ENCODE measurements at regions not wholly inside any gene's neighbourhood (a gene's known extent, or its start where the extent isn't known, plus 50 kb on each side); places are given as distances from the start of the nearest gene placed in this dataset.

- ChIA-PET POLR2A (no interaction called here), CTCF (no interaction called here)
Observed at GRCh38 chr7:41910940-41911600, 208.2 kb upstream of the INHBA start.

GRCh38 chr7:41907444-41907843, 204.6 kb upstream of the INHBA start:
- ChIA-PET CTCF (interaction anchor here (1.1 kb wide), 1 partner anchor 33 kb away, joined by 3 read pairs; no protein-coding TSS in a partner anchor), POLR2A (no interaction called here)

GRCh38 chr7:41900532-41900931, 197.6 kb upstream of the INHBA start:
- ChIA-PET POLR2A (no interaction called here), CTCF (no interaction called here)

DNA sequence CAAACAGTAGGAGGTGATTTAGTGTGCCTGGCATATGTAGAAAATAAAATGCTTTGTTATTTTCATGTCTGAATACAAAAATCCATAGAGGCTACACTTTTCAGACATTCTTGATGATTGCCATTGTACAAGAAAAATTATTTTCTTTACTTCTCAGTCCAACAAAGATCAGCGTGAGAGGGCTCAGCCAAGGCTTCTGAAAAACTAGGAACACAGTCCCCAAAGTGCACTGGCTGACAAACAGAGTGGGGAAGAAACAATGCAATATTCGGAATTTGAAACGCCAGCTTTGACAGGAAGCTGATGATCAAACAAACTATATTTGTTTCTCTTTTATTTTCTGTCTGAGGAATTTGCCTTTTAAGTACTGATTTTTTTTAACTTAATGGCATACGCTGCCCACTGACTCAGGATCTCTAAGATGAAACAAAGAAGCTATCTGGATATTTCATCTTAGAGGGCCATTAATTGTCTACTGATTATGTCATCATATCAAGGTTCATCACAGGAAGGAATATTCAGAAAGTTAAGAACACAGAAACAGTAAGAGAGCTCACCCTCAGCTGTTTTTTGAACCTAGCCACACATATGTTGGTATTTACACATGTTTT, 197.0 kb upstream of the INHBA start:
- POLR2A ChIA-PET, result no interaction called here
- CTCF ChIA-PET, result no interaction called here

GRCh38 chr7:41893656-41894055, 190.8 kb upstream of the INHBA start:
- ChIA-PET POLR2A (no interaction called here), CTCF (no interaction called here)

DNA sequence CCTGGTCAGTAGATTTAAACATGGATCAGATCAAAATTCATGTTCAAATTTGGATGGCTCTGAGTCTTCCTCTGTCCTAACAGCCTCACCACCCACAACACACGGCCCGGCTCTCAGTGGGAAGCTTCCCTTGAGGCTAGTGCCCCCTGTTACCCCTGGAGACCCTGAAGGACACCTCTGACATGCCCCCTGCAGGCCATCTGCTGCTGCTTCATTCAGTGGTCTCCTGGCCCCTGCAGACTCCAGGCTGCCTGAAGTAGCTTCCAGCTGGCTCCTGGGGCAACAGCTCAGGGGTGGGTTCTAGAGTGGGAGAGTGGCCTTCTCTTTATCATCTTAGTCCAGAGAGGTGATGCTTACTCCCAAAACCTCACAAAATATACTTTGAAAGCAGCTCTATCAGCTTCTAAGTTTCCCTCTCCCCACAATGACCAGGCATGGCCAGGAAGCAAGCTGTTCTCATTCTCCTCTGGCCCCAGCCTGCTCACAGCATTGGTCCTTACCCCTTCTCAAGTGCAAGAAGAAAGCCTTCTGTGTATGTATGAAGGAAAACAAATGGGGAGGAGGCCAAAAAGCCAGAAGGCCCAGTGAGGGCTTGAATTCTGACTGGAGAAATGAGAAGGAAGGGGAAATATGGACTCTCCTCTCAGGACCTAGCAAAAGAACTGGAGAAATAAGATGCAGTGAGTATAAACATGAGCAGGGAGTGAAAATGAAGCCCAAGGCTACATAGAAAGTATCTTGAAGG, 189.6 kb upstream of the INHBA start:
- ChIA-PET CTCF (no interaction called here), POLR2A (no interaction called here)

DNA sequence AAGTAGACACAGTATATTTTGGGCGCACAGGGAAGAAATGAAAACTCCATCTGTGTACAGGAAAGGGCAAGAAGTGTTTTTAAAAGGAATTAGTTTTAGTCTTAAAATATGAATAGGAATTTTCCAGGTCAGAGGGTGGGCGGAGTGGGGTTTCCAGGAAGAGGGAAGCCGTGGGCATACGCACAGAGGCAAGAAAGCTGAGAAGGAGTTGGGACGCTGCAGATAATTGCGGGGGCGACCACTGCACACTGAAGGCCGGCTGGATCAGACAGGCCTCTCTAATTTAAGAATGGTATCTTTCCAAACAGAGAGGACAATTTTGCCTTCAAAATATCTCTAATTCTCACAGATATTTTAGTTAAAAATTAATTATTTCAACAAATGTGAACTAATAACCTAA, 189.1 kb upstream of the INHBA start:
- ChIA-PET CTCF (no interaction called here), POLR2A (no interaction called here)

DNA sequence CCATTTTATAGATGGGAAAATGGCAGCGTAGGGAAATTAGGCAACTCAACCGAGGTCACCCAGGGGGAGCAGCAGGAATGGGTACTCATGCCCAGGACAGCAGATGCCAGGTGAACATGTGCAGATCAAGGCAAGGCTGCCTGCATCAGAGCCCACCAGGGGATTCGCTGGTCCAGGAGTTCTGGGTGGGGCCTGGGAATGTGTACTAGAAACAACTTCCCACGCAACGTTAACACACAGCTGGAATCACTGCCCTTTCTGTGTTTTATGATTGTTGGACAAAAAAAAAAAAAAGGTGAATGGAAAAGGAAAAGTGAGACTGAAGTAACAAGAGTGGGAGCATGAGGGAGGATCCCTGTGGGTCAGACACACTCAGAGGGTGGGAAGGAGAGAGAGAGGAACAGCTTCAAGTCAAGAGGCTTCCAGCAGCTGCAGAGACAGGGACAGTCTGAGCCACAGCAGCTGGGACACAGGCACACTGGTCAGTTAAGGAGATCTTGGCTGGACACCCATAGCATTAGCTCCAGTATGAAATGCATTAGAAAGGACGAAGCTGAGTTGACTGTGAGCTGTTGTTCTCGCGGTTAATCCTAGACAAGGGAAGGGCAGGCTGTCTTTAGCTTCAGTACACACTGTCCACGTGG, 187.9 kb upstream of the INHBA start:
- ChIA-PET POLR2A (no interaction called here), CTCF (no interaction called here)

GRCh38 chr7:41889472-41889871, 186.6 kb upstream of the INHBA start:
- CTCF ChIA-PET, result no interaction called here

GRCh38 chr7:41889040-41889439, 186.2 kb upstream of the INHBA start:
- ChIA-PET CTCF (no interaction called here), POLR2A (no interaction called here)

More at GRCh38 chr7:41889472-41889871, 186.6 kb upstream of the INHBA start:
- POLR2A ChIA-PET, result no interaction called here

- CTCF ChIA-PET, result no interaction called here
- POLR2A ChIA-PET, result no interaction called here
Observed at GRCh38 chr7:41887416-41887815, 184.5 kb upstream of the INHBA start.

- CTCF ChIA-PET, result no interaction called here
Observed at GRCh38 chr7:41886901-41887311, 184.0 kb upstream of the INHBA start.

DNA sequence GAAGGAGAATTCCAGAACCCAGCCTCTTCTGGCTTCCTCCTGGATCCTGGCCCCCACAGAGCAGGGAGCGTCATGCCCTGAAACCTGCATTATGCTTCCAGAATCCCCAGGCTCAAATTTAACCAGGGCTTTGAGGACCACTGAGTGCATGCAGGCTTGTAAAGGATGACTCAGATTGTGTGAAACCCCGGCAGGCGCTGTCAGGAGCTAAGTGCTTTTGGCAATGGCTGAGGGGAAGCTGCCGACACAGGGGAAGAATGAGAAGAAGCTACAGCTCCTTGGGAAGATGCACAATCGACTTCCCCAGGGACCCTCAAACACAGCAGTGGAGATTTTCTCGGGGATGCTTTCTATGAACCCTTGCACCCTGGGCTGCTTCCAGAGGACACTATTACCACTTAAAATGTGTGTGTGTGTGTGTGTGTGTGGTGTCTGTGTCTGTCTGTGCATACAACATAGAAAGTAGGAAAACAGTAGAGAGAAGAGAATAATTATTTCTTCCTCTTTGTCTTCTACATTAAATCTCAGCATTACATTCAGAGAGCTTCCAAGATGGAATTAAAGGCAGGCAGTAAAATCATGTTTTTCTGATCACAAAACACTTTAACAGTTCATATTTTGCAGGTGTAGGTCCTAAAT, 183.5 kb upstream of the INHBA start:
- ChIA-PET POLR2A (no interaction called here), CTCF (no interaction called here)

More at GRCh38 chr7:41886901-41887311, 184.0 kb upstream of the INHBA start:
- POLR2A ChIA-PET, result no interaction called here

DNA sequence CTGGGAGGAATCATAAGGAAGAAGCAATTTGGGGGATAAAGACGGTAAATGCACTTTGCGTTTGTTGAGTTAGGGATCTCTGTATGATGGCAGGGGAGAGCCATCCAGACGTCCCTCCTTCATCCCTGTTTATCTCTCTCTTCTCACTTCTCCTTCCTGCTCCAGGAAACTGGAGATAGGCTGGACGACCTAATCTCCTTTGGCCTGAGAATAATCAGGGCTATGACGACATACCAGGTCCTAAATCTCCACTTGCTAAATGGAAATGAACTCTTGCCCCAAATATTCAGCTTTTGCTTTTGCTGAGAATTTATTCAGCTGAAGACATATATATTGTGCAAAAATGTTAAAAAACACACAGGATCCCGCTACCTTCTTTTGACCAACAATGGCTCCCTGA, 182.9 kb upstream of the INHBA start:
- POLR2A ChIA-PET, result no interaction called here

DNA sequence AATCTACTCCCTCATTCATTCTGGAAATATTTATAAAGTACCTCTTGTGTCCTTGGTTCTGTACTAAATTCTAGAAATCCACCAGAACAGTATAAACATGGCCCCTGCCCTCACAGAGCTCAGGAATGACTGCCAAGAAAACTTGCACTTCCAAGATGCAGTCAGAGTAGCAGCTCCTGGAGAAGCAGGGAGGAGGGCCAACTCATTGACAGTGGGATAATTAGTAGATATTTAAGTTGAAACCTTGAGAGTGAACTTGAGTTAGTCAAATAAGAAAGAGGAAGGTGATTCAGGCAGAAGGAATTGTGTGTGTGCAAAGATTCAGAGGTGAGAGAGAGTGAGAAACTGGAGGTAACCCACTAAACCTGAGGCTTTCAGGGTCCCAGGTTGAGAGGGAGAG, 182.2 kb upstream of the INHBA start:
- ChIA-PET CTCF (no interaction called here), POLR2A (no interaction called here)

More for the DNA sequence above, 182.9 kb upstream of the INHBA start:
- CTCF ChIA-PET, result no interaction called here

DNA sequence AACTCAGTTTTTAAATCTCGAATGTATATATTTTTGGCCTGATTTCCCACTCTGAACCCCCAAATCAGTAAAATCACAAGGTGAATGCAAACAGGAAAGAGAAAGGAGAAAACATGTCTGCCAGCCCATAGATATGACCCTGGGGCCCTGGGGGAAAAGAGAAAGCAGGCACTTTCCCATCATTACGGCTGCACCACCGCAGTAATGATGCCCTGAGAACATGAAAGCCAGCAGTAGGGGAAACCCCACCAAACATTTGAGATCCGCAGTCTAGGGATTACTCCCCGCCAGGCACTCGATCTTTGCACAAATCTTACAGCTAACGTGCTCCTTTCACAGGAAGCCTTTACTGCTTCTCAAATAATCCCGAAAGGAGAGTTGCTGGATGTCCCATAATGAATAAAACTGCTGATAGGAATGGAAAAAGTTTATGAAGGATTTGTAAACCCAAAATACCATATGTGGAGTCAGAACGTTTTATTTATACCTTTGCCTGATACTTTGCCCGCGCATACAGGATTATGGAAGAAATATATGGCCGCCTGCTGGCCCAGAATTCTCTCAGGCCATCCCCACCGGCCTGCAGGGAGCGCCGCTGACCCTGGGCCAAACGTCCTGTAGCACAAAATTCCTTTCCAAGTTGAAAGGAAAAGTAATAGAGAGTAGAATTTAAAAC, 180.0 kb upstream of the INHBA start:
- POLR2A ChIA-PET, result no interaction called here

DNA sequence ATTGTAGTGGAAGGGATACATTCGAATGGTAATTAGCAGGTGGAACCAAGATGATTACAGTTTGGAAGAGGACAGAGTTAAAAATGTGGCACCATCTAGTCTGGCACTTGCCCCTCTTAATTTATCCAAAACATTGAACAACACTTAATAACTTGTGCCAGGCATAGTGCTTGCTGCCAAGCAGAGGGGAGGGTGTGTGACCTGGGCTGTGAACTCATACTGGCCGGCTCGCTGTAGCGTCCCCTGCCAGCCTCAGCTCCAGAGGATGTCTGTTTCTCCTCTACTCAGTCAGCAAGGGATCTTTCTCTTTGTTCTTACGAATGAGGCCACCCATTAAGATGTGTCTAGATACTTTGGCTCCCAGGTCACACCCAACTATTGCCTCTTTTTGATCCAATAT, 179.4 kb upstream of the INHBA start:
- CTCF ChIA-PET, result no interaction called here

More for the DNA sequence above, 180.0 kb upstream of the INHBA start:
- CTCF ChIA-PET, result no interaction called here

GRCh38 chr7:41881331-41882130, 178.6 kb upstream of the INHBA start:
- CTCF ChIA-PET, result no interaction called here

More for the DNA sequence above, 179.4 kb upstream of the INHBA start:
- POLR2A ChIA-PET, result no interaction called here

DNA sequence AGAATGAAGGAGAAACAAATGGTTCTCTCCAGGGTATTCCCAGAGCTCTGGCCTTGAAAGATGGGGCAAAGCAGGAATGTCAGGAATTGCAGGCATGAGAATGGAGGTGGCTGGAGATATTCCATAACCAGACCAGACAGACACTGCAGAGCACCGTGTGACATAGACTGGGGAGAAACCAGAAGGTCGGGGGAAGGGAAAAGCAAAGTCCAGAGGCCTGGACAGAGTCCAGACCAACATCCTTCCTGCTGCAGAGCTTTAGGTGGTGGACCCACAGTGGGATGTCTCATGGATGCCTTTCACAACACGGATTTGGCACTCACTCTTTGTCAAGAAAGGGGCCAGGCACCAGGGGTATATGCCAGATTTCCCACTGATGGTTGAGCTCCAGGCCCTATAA, 177.2 kb upstream of the INHBA start:
- ChIA-PET POLR2A (no interaction called here), CTCF (no interaction called here)

More at GRCh38 chr7:41881331-41882130, 178.6 kb upstream of the INHBA start:
- POLR2A ChIA-PET, result no interaction called here

All from activated CD8-positive, alpha-beta memory T cell treated with anti-CD3 and anti-CD28 coated beads for 36 hours (primary cell).